Smooth muscle cell of the brain vasculature (primary cell): ENCODE measurements at regions not wholly inside any gene's neighbourhood (a gene's known extent, or its start where the extent isn't known, plus 50 kb on each side); places are given as distances from the start of the nearest gene placed in this dataset.

Source experiments
- DNase-seq: peaks from one replicate; pipeline ENCODE4 v3.0.0-alpha.2; 2012; ENCODE audit warnings: low read depth, low spot score

DNA sequence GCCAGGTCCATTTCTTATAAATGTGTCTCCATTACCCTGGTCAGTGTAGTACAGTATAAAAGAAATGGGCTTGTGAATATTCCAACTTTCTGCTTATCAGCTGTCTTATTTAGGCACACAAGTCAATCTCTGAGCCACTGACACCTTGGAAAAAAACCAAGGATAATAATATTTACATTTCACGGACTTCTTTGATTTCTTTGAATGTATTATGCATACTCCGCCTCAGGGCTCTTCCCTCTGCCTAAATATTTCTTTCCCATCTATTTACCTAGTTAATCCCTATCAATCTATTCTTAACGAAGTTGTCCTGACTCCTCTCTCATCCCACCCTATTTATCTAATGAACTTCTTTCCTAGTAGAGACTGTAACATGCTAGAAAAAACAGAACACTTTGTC, 253.8 kb downstream of the CRPPA start:
- DNase-seq: no peak

DNA sequence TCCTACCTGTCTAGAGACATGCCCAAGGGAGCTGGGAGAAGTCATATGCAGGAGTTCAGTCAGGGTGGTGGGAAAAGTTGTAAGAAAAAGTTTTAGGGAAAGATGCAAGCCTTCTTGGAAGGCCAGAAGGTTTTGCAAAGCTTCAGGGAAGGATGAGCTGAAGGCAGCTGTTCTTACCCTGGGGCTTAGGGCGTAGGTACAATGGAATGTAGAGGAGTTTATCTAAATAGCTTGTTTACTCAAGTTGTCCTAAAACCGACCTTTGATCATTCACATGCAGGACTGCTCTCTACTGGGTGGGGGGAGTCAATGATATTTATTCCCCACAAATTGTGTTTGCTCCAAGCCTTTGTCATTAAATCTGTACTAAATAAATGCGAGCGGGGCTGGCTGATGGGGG, 277.0 kb downstream of the CRPPA start:
- DNase-seq: no peak

DNA sequence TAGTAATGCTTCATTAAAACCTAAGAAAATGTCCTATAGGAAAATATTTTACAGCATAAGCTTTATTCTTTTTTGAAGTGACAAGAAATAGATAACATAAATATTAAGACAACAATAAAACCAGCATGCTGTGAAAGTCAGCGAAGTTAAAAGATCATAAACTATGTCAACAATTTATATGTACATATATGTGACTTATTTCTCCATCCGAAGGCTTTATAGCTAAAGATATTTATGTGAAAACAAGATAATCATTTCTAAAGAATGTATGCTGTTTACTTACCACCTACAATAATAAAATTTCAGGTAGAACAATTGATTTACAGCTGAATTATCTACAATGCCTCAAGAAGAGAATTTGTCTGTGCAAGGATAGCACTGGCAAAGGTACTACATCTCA, 283.4 kb downstream of the CRPPA start:
- no peak for DNase-seq

DNA sequence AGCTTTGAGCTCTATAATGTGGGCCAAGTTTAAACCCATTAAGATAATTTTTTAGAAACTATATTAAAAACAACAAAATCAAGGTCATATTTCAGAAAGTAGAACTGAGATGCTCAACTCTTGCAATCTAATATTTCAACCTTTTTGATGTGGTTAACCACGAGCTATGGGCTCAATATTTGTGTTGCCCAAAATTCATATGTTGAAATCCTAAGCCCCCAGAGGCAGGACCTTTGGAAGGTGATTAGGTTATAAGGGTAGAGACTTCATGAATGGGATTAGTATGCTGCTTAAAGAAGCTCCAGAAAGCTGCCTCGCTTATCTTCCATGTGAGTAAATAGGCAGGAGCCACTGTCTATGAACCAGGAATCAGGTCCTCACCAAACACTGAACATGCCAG, 284.4 kb downstream of the CRPPA start:
- no peak for DNase-seq

DNA sequence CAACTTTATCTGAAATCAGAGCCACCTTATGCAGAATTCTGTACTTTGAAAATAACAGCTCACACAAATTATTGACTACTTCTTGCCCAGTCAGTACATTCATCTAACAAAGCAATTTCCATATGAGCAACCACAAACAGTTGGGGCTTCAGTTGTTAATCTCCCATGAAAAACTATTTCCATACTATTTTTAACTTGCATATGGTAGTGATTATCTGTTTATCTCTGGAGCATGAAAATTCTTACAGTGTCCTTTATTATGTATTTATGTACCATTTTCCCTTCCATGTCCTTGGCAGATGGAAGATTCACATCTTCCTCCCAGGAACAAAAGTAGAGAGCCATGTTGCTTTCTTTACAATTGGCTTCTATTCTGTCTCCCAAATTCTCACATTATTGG, 285.7 kb downstream of the CRPPA start:
- DNase-seq: no peak

DNA sequence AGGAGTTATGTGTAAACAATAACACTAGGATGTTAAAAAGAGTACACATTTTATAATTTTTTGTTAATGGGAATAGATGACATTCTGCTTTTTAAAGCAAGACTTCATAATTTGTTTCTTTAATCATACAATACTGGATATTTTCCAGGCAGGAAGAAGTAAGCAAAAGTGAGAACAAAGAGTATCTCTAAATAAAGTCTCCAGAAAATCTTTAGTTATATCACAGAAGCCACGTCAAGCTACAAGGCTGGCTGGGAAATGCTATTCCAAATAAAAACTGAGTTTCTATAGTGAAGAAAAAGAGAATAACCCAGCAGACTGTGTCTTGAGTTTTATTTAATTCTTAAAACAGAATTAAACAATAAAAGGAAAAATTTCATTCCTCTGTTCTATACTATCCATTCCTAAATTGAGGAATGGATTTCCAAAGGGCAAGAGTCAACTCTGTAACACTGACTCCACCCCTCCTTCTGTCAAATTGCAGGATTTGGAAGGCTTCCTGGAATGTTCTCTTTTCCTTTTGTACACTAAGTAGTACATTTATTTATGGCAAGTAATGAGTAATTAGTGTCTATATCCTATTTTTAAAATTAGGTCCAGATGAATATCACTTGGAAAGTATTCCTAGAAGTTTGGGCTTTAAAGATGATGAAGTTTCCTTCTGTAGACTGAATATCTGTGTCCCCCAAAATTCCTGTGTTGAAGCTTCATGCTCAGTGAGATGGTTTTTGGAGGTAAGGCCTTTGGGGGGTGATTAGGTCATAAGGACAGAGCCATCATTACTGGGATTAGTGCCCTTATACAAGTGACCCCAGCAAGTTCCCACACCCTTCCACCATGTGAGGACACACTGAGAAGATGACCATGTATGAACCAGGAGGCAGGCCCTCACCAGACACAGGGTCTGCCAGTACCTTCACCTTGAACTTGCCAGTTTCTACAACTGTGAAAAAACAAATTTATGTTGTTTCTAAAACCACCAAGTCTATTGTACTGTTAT, 290.9 kb downstream of the CRPPA start:
- DNase-seq: no peak

DNA sequence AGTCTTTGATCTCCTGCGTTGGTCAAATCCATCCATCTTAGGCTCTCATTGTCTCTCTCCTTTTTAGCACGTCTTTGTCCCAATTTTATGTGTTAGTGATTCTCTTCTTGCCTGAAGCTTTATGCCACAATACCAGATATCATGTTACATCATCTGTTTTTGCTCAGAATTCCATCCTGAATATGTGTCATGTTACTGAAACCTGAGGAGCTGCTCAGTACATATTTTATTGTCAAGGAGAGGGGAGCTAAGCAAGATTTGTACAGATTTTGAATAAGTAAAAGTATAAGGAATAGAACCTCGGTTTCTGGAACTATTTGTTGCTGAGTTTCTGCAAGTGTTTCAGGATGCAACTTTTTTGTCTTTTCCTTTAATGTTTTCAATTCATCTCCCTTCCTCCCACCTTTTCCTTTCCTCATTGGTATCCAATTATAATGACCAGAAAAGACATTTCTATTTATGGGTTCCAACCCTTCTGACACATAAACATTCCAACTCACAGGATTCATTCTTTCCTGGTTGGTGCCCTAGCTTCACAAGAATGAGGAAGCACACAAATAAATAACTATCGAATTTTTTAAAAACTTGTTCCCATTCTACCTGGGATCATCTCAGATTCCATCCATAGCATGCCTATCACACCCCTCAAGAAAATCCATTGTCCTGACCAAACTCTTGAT, 291.8 kb downstream of the CRPPA start:
- DNase-seq: peak; percentile 47

DNA sequence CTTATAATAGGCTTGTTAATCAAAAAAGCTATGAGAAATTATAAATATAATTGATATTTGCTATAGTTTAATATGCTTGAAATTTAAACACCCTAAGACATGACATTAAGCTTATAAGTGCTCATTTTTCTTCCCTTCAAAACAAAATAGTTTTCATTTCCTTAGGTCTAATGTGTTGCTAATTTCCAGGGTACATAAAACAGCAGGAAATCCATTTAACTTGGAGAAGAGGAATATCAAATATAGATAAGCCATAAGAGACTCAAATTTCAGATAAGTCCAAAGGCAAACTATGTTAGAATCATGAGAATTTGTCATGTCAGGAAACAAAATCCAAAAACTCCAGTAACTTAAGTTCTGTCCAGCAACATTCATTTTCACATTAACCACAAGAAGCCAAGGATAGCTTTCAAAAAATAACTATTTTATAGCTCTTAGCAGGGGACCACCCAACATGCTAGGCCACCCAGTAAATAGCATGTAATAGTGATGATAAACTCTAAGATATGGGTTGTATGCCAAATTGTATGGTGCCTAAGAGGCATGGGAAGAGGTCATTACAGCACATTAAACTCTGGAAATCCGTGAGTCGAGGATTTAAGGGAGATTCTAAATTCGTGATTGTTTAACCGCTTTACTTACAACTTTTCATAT, 298.1 kb downstream of the CRPPA start:
- DNase-seq: no peak

DNA sequence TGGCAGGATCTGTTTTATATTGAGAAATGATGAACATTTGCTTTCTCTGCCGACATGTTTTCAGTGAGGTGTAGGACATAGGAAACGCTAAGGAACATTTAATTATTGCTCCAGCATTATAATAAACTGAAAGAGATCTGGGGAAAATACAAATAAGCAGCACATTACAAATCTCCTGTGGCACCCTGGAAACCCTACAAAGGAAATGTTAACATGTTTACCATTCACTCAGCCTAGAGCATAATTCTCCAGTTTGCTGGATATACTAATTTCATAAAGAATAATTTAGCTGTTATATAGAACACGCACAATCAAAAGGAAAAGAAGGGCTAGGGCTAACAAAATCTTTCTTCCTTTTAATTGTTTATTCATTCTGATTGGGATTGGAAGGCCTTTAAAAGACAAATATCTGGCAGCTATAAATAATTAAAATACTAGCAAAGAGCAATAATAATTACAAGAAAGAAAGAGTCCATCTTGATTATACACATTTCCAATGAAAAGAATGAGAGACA, 299.4 kb downstream of the CRPPA start:
- no peak for DNase-seq

DNA sequence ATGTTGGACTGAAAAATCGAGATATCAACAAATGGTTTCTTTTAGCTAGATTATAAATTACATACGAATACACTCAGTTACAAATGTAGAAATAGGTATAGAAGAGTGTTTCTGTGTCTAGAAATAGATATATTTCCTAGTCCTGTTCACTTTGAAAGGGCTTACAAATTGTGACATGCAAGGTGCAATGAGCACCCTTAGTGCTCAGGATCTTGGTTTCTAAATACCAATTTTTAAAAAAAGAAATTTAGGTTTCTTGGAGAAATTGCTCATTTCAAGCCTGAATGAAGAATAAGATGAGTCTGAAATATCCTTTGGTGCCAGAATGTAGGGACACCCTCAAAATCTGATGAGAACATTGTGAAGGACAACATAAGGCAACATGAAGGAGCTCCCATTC, 306.0 kb downstream of the CRPPA start:
- DNase-seq: no peak

DNA sequence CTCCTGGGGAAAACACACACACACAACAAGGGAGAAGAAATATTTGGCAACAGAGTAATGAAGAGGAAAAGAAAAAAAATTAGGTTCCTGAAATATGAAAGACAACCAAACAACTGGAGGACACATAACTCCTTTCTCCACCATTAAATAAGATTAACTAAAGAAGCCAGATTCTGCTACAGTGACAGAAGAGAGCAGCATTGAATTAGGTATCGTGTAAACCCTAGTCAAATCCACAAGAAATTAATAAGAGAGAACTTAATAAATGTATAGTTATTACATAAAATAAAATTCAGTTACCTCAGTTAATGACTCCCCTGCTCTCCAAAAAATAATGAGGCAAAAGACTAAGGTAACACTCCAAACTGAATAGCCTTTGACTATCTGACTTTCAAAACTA, 306.7 kb downstream of the CRPPA start:
- no peak for DNase-seq

DNA sequence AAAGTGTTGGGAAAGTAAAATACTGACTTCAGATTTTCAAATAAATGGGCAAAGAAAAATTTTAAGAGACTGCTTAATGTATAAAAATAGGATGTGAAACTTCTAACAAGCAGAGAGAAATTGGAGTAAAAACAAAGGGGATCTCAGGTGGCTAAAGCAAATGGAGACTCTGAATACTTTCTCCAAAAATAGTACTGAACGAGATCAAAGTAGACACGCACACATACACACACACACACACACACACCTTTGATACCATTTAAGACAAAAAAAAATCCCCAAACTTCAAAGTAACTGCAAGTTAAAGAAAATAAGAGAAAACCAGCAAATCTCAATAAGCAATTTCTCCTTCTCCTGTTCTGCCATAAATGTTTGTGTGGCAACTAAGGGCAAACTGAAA, 307.3 kb downstream of the CRPPA start:
- DNase-seq: no peak

DNA sequence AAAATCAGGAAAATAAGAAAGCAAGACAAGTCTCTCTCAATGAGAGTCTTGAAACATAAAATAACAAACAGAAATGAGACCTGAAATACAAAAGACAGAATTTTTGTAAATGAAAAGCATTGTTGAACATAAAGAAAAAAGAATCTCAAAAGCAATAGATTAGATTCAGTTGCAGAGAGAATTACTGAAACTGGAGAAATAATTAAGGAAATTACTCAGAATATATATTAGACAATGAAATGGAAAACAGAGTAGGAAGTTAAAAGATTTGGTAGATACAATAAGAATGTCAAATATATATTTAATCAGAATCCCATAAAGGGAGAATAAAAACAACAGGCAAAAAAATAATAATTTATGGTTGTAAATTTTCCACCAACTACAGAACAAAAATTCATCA, 308.3 kb downstream of the CRPPA start:
- no peak for DNase-seq

DNA sequence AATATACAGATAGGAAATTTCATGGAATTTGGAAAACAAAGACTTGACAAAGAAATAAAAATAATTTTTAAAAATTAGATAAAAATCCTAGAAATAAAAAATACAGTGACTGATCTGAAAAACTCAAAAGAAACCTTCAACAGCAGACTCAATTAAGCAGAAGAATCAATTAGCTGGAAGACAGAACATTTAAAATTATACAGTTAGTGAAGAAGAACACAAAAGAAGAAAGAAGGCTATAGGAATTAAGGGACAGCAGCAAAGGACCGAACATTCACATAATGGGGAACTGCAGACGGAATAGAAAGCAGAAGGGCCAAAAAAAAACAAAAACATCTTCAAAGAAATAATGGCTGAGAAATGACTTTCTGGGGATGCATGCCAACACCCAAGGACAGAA, 314.5 kb downstream of the CRPPA start:
- no peak for DNase-seq

DNA sequence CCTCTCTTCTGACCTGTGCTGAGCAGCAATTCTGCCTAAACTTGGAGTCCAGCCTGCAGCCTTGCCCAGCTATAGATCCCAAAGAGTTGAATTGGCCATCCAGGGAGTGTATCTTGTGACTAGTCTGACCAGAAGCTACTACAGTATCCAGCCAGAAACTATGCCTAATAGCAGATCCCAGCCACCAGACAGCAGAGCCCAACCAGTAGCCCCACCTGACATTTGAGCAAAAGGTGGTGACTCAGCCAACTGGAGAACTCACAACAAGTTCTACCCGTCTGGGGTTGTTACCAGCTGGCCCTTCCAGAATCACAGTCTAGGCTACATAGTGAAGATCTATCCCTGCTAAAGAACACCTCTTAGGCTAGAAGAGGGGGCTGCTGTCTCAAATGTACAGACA, 315.0 kb downstream of the CRPPA start:
- no peak for DNase-seq

DNA sequence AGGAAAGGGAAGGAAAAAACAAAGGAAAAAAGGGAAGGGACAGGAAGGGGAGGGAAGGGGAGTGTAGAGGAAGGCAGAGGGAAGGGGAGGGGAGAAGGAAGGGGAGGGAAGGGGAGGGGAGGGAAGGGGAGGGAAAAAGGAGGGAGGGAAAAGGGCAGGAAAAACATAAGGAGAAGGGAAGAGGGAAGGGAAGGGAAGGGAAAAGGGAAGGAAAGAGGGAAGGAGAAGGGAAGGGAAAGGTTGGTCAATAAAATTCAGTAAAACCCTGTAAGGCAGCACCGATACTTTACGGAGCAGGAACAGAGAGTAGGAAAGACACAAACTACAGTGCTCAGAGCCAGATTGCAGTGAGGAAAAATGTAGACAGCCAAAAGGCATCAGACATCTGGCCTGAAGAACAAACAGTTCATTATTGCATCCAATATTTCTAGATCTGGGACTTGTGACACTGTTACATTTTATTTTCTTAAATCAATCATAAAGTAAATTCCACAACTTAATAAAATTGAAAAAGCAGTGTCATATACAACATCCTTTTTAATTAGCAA, 322.0 kb downstream of the CRPPA start:
- no peak for DNase-seq

DNA sequence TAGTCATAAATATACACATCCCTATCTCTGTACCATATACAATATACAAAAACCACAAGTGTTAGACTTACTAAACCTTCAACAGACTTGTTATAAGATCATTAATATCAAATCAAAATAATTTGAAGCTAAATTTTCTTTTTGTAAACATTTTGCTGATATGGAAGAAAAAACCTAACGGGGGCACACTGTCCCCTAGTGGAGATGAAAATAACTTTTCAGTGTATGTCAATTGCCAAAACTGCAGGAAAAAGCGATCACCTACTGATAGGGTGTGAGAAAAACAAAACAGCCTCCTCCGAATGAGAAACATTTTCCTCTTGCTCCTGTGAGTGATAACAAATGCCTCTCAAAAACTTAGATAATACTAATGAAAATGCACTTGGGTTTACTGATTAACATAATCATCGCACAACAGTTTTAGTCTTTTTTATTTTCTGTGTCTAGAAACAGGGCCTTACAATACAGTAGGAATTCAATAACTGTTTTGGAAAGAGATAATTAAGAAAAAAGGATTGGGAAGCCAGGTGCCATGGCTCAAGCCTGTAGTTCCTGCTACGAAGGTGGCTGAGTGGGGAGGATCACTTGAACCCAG, 322.7 kb downstream of the CRPPA start:
- DNase-seq: no peak

DNA sequence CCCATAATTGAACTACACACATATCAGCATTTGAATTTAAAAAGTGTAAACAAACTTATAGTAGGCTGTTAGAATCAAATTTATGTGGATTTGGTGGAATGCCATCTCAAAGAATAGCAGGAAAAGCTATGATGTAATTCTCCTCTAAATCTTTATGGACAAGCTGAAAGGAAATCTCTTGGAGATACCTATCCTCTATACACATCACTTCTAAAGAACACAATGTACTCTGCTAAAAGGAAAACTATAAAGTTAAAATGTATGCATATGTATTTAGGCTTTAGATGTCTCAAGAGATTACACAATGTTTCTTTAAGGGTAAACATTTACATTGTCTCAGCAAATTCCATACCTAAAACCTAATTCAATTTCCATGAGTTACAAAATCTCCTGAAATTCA, 323.3 kb downstream of the CRPPA start:
- no peak for DNase-seq

DNA sequence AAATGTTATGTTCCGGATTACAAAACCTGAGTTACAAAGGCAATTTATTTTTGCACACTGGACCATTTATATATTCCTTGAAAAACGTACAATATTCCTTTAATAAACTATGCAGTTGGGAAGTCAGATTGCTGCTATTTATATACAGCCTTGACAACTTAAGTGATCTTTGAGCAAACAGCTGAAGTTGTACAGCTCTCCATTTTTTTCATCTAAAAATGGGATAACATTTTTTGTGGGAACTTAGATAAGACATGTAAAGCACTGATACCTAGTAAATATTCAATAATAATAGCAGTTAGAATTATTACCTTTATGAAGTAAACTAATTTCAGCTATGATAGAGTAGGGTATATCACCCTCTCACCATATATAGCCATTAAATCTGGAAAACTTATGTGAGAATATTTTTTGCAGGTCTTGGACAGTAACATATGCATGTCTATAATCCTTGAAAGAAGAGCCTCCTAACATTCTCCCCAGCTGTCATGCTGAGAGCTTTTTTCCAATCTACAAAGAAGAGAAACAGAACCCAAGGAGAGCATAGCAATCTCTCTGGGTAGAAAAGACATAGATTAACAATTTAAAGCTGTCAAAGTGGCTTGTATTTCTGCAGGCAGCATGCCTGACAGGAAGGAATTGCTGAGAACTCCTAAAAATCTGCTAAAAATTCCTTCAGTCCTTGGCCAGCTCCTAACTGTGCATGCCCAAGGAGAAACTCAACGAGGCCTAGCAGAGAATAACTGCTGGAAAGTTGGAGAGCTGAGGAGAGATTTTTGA, 326.0 kb downstream of the CRPPA start:
- no peak for DNase-seq

DNA sequence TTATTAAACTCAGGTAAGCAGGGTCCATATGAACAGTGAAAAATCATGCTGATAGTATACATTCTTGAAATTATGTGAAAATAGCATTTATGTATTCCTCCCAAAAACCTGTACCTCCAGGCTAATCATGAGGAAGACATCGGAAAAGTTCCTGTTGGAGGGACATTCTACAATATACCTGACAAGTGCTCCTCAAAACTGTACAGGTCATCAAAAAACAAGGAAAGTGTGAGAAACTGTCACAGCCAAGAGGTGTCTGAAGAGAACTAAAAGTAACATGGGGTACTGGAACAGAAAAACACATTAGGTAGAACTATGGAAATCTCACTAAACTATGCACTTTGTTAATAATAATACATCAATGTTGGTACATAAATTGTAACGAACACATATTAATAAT, 326.7 kb downstream of the CRPPA start:
- no peak for DNase-seq

DNA sequence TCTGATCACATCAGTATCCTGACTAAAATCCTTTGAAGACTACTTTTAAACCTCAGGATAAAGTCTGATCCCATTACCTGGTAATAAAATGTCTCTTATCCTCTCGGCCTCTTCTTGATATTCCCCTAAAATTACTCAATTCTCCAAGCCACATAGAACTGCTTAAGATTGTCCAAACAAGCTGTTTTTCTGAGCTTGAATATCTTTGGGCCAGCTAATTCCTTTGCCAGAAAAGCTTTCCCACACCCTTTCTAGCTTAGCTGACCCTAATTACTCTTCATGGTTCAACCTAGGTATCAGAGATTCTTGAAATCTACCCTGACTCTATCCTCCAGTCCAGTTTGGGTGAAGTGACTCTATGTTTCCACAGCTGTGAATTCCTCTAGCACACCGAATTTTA, 328.6 kb downstream of the CRPPA start:
- no peak for DNase-seq
